Activated T-cell treated with anti-CD3 and anti-CD28 coated beads, Interleukin-2, amount 50 U/mL, for 24 hours (primary cell): ENCODE measurements at regions not wholly inside any gene's neighbourhood (a gene's known extent, or its start where the extent isn't known, plus 50 kb on each side); places are given as distances from the start of the nearest gene placed in this dataset.

Experiments
- DNase-seq: peaks from one replicate; pipeline ENCODE4 v3.0.0-alpha.2; 2020
- H3K27ac Mint-ChIP-seq: 2 replicates; pipeline ENCODE4 v1.8.0; 2020; ENCODE audit warnings: mild to moderate bottlenecking, mixed read lengths
- H3K27me3 Mint-ChIP-seq: 2 replicates; pipeline ENCODE4 v1.8.0; 2020; ENCODE audit warnings: mixed read lengths
- H3K36me3 Mint-ChIP-seq: 2 replicates; pipeline ENCODE4 v1.8.0; 2020; ENCODE audit warnings: low read depth, mixed read lengths
- H3K4me1 Mint-ChIP-seq: 2 replicates; pipeline ENCODE4 v1.8.0; 2020; ENCODE audit warnings: low read depth, mixed read lengths
- H3K4me3 Mint-ChIP-seq: 2 replicates; pipeline ENCODE4 v1.8.0; 2020; ENCODE audit warnings: mild to moderate bottlenecking, moderate library complexity, mixed read lengths
- H3K9me3 Mint-ChIP-seq: 2 replicates; pipeline ENCODE4 v1.8.0; 2020; ENCODE audit warnings: mixed read lengths

DNA sequence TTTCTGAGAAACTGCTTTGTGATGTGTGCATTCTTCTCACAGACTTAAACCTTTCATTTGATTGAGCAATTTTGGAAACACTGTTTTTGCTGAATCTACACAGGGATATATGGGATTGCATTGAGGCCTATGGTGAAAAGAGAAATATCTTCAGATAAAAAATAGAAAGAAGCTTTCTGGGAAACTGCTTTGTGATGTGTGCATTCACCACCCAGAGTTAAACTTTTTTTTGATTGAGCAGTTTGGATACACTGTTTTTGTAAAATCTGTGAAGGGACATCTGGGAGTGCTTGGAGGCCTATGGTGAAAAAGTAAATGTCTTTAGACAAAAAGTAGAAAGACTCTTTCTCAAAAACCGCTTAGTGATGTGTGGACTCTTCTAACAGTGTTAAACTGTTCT is 1683.8 kb downstream of the UQCRFS1 start:
- H3K27me3 Mint-ChIP-seq: no peaks in the 10 kb centered on the region
- H3K4me3 Mint-ChIP-seq: no peak overlapping the region
- no peak for DNase-seq
- H3K27ac Mint-ChIP-seq: no peak overlapping the region
- no peaks in the 10 kb centered on the region for H3K4me1 Mint-ChIP-seq
- H3K9me3 Mint-ChIP-seq: peaks cover 63% of the 10 kb centered on the region
- H3K36me3 Mint-ChIP-seq: peaks cover 27% of the 10 kb centered on the region

- no peaks in the 10 kb centered on the region for H3K27me3 Mint-ChIP-seq
- DNase-seq: no peak
- no peak overlapping the region for H3K27ac Mint-ChIP-seq
- no peaks in the 10 kb centered on the region for H3K4me1 Mint-ChIP-seq
- peaks cover 32% of the 10 kb centered on the region for H3K9me3 Mint-ChIP-seq
- H3K36me3 Mint-ChIP-seq: no peaks in the 10 kb centered on the region
- no peak overlapping the region for H3K4me3 Mint-ChIP-seq
Measured at GRCh38 chr19:27522223-27522622, 1690.7 kb downstream of the UQCRFS1 start.
